Upper lobe of right lung (tissue), 1 donor: ENCODE measurements at regions not wholly inside any gene's neighbourhood (a gene's known extent, or its start where the extent isn't known, plus 50 kb on each side); places are given as distances from the start of the nearest gene placed in this dataset.

Source experiments
- ATAC-seq: fragments of 200-7000 bp; cut with Tn5 transposase; one replicate; pipeline ENCODE4 v1.9.1; 2020; ENCODE audit warnings: mild to moderate bottlenecking, moderate library complexity
- DNase-seq: peaks from one replicate; pipeline ENCODE4 v3.0.0-alpha.2; 2020
- H3K27ac ChIP-seq: fragments of 200-600 bp; one replicate; pipeline ENCODE4 v1.8.0; 2022
- H3K27me3 ChIP-seq: fragments of 200-600 bp; one replicate; pipeline ENCODE4 v1.8.0; 2022; ENCODE audit warnings: mild to moderate bottlenecking
- H3K36me3 ChIP-seq: fragments of 200-600 bp; one replicate; pipeline ENCODE4 v1.8.0; 2022
- H3K4me1 ChIP-seq: fragments of 200-600 bp; one replicate; pipeline ENCODE4 v1.8.0; 2022
- H3K4me3 ChIP-seq: fragments of 200-600 bp; one replicate; pipeline ENCODE4 v1.8.0; 2022; ENCODE audit warnings: mild to moderate bottlenecking
- H3K9me3 ChIP-seq: fragments of 200-600 bp; one replicate; pipeline ENCODE4 v1.8.0; 2022
- intact Hi-C: fragments of 100-400 bp; cut with DNase I; formaldehyde crosslinking; loops from one replicate; pipeline ENCODE4 v1.11.0; 2022
- TF ChIP-seq, protein P1 (sequence below): fragments of 200-600 bp; IDR thresholded peaks from one replicate; pipeline ENCODE4 v1.8.0; 2022; ENCODE audit warnings: antibody characterized with exemption
- donor health status: DM: no; HTN: yes; CAD: no; lungs with severe emphysema.

- H3K9me3 ChIP-seq = no peaks in the 10 kb centered on the region
- ATAC-seq (no peak), DNase-seq (no peak)
- intact Hi-C loops = no loop called here
- H3K27ac ChIP-seq = no peak overlapping the region
- no peak overlapping the region for H3K4me3 ChIP-seq
- no peaks in the 10 kb centered on the region for H3K36me3 ChIP-seq
- no peaks in the 10 kb centered on the region for H3K27me3 ChIP-seq
- no peaks in the 10 kb centered on the region for H3K4me1 ChIP-seq
- TF ChIP-seq, protein P1, sequence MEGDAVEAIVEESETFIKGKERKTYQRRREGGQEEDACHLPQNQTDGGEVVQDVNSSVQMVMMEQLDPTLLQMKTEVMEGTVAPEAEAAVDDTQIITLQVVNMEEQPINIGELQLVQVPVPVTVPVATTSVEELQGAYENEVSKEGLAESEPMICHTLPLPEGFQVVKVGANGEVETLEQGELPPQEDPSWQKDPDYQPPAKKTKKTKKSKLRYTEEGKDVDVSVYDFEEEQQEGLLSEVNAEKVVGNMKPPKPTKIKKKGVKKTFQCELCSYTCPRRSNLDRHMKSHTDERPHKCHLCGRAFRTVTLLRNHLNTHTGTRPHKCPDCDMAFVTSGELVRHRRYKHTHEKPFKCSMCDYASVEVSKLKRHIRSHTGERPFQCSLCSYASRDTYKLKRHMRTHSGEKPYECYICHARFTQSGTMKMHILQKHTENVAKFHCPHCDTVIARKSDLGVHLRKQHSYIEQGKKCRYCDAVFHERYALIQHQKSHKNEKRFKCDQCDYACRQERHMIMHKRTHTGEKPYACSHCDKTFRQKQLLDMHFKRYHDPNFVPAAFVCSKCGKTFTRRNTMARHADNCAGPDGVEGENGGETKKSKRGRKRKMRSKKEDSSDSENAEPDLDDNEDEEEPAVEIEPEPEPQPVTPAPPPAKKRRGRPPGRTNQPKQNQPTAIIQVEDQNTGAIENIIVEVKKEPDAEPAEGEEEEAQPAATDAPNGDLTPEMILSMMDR = no peak
Observed at GRCh38 chr1:34591751-34592629, 162.9 kb upstream of the GJB5 start.

- intact Hi-C loops = no loop called here
- Histone ChIP-seq H3K27me3 (peaks cover 8% of the 10 kb centered on the region), H3K27ac (no peak overlapping the region), H3K36me3 (no peaks in the 10 kb centered on the region), H3K4me3 (no peak overlapping the region), H3K4me1 (no peaks in the 10 kb centered on the region), H3K9me3 (no peaks in the 10 kb centered on the region)
- TF ChIP-seq, protein P1 = peak; percentile 78
- ATAC-seq (peak; percentile 93), DNase-seq (peak; percentile 88)
Observed at GRCh38 chr1:34597877-34598514, 156.9 kb upstream of the GJB5 start.

GRCh38 chr1:34602907-34603306 lies 151.9 kb upstream of the GJB5 start:
- Histone ChIP-seq H3K4me1 (no peaks in the 10 kb centered on the region), H3K27ac (no peak overlapping the region), H3K36me3 (no peaks in the 10 kb centered on the region), H3K9me3 (no peaks in the 10 kb centered on the region), H3K4me3 (no peak overlapping the region), H3K27me3 (peaks cover 8% of the 10 kb centered on the region)
- intact Hi-C loops = no loop called here
- TF ChIP-seq, protein P1 = no peak
- no peak for DNase-seq
- ATAC-seq = no peak

GRCh38 chr1:34603594-34603993 lies 151.3 kb upstream of the GJB5 start:
- TF ChIP-seq, protein P1 = no peak
- Histone ChIP-seq H3K4me3 (no peak overlapping the region), H3K4me1 (no peaks in the 10 kb centered on the region), H3K9me3 (no peaks in the 10 kb centered on the region), H3K27ac (no peak overlapping the region), H3K27me3 (peaks cover 8% of the 10 kb centered on the region), H3K36me3 (no peaks in the 10 kb centered on the region)
- DNase-seq (no peak), ATAC-seq (no peak)
- intact Hi-C loops = no loop called here

DNA sequence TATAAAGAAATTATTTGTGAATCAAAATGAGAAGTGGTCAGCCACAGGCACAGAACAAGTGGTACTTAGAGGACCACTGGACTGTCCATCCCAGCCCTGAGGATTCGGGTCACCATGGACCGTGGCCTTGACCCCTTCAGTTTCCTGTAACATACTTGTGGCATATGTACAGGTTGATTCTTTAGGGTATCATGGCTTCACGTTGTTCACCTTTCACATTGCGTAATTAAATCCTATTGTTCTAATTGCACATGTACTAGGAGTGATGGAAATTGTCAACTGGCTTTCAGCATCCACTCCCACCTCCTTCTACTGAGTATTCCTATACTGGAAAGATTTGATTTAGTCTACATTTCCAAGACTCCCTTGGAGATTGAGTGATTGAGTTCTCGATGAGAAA lies 148.3 kb upstream of the GJB5 start:
- TF ChIP-seq, protein P1 = no peak
- H3K4me1 ChIP-seq = no peaks in the 10 kb centered on the region
- ATAC-seq (no peak), DNase-seq (no peak)
- no peak overlapping the region for H3K4me3 ChIP-seq
- H3K9me3 ChIP-seq = no peaks in the 10 kb centered on the region
- H3K36me3 ChIP-seq = no peaks in the 10 kb centered on the region
- no peak overlapping the region for H3K27ac ChIP-seq
- intact Hi-C loops = no loop called here
- H3K27me3 ChIP-seq = peaks cover 17% of the 10 kb centered on the region
